C4-2B (cell line): ENCODE measurements at regions not wholly inside any gene's neighbourhood (a gene's known extent, or its start where the extent isn't known, plus 50 kb on each side); places are given as distances from the start of the nearest gene placed in this dataset.
"Not testable (repeated sequence)": the region's sequence is repeated elsewhere in the genome, so short reads cannot be mapped to it uniquely, and the experiment has no call there.

Source experiments
- H3K27ac ChIP-seq: fragments of 450-650 bp; 2 replicates; pipeline ENCODE4 v1.5.1; 2017
- ZFX ChIP-seq: fragments of 450-650 bp; IDR thresholded peaks from 2 replicates; pipeline ENCODE4 v1.6.1; 2017
- TF ChIP-seq, protein P1 (sequence below): fragments of 450-650 bp; conservative IDR thresholded peaks from 2 replicates; pipeline ENCODE4 v1.5.1; 2017; ENCODE audit warnings: mild to moderate bottlenecking

DNA sequence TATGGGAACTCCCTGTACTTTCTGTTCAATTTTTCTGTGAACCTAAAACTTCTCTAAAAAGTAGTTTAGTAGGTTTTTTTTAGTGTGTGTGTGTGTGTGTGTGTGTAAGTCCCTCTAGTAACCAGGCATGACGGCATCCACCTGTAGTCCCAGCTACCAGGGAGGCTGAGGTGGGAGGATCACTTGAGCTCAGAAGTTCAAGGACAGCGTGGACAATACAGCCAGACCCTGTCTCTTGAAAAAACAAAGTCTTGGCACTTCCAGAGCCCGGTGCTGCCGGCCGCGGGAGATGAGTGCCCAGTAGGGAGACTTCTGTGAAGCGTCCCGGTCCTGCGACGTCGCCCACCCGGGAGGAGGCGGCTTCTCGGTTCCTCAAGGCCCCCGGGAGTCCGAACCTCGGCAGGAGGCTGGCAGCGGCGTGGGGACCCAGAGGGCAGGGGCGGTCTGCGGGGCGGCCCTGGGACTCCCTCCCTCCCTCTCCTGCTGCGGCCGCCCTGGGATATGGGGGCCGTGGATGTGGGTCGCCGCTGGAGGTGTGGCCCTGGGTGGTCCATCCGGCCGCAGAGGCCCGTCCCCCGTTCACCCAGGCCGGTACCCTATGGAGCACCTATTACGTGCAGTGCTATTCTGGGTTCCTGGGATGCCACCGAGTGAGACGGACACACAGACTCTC lies 78.0 kb upstream of the SIRPG start:
- TF ChIP-seq, protein P1, sequence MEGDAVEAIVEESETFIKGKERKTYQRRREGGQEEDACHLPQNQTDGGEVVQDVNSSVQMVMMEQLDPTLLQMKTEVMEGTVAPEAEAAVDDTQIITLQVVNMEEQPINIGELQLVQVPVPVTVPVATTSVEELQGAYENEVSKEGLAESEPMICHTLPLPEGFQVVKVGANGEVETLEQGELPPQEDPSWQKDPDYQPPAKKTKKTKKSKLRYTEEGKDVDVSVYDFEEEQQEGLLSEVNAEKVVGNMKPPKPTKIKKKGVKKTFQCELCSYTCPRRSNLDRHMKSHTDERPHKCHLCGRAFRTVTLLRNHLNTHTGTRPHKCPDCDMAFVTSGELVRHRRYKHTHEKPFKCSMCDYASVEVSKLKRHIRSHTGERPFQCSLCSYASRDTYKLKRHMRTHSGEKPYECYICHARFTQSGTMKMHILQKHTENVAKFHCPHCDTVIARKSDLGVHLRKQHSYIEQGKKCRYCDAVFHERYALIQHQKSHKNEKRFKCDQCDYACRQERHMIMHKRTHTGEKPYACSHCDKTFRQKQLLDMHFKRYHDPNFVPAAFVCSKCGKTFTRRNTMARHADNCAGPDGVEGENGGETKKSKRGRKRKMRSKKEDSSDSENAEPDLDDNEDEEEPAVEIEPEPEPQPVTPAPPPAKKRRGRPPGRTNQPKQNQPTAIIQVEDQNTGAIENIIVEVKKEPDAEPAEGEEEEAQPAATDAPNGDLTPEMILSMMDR: no peak
- no peak for TF ChIP-seq ZFX
- H3K27ac ChIP-seq: no peak overlapping the region

GRCh38 chr20:1734269-1734858 lies 76.8 kb upstream of the SIRPG start:
- TF ChIP-seq, protein P1: peak; percentile 42
- no peak for TF ChIP-seq ZFX
- H3K27ac ChIP-seq: no peak overlapping the region

GRCh38 chr20:1731828-1732375 lies 74.3 kb upstream of the SIRPG start:
- not testable (repeated sequence) for H3K27ac ChIP-seq

DNA sequence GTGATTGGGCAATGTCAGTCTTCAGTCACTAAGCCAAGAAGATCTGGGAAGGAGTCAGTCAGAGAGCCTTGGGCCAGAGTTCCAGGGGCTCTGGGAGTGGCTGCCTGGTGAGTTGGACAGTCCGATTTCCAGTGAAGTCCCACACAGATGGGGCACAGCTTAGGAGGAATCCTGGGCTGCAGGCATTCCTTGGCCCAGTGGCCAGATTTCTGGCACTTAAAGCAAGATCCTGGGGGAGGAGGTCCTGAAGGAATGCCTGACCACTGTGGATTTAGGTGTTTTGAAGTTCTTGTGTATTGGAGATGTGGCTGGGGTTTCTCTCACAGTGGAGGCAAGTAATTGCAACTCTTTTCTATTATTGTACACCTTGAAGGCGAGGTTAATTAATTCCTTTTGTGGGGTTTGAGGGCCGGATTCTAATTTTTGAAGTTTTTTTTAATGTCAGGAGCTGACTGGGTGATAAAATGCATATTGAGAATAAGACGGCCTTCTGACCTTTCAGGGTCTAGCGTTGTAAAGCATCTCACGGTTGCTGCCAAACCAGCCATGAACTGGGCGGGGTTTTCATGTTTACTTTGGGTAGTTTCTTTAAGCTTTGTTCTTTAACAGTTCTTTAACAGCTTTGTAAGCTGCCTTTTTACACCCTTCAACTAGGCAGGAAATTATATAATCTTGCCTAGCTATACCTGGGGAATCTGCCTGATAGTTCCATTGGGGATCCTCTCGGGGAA lies 73.6 kb upstream of the SIRPG start:
- not testable (repeated sequence) for H3K27ac ChIP-seq

DNA sequence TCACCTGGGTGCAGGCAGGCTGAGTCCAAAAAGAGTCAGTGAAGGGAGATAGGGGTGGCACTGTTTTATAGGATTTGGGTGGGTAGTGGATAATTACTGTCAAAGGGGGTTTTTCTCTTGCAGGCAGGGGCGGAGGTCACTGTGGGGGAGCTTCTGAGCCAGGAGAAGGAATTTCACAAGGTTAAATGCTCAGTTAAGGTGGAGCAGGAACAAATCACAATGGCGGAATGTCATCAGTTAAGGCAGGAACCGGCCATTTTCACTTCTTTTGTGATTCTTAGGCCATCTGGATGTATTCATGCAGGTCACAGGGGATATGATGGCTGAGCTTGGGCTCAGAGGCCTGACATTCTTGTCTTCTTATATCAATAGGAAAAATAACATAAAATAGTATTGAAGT lies 69.7 kb upstream of the SIRPG start:
- H3K27ac ChIP-seq: not testable (repeated sequence)

GRCh38 chr20:1724901-1725300 lies 67.3 kb upstream of the SIRPG start:
- TF ChIP-seq, protein P1: no peak
- TF ChIP-seq ZFX: no peak
- no peak overlapping the region for H3K27ac ChIP-seq

DNA sequence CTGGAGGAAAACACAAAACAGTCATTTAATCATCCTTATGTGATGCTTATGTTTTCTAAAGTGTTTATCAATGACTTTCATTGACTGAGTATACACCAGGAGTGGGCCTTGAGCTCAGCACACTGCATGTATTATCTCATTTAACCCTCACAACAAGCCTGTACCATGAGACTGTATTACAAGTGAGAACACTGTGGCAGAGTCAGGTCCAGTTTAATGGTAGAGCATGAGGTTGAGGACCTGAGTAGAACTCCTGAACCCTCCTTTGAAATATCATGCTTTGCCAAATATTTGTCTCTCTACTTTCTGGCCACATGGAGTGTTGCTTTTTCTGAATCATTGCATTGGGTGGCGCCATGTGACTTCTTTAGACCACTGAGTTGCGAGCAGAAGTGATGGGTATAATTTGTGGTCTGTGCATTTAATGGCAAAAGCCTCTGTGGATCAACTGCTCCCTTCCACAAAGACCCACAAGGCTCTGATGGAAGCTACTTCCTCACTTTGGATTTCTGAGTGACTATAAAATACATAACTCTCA lies 65.0 kb upstream of the SIRPG start:
- H3K27ac ChIP-seq: no peak overlapping the region
- TF ChIP-seq ZFX: no peak
- TF ChIP-seq, protein P1: no peak

DNA sequence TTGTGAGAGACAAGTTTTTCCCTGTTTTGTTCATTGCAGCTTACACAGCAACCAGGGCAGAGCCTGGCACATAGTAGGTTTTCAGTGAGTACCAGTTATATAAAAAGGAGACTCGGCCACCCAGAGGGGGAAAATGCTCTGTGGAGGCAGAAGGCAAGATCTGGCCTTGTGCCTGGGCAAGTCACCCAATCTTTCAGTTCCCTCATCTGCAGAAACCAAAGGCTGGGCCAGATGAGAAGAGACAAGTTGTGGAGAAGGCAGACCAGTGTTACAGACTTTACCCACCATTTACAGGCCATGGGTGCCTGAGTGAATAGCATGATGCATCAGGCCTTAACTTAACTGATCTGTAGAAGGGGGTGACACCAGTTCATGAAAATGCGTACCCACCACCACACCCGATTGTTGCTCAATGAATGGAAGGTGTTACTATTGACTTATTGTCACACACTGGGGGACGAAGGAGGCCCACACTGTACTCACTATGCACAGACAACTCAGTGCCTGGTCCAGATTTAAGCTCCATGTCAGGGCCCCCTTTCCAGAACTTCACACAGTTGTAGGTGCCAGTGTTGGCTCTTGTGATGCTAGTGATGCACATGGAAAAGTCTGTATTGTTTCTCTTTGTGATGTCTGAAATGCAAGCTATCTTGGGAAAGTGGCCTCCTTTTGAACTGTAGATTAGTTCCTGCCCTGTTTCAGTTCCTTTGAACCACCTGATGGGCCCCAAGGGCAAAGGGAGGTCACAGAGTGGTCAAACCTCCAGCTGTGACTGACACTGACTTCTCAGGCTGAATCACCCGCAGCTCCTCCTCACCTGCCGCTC lies 64.3 kb upstream of the SIRPG start:
- no peak for TF ChIP-seq ZFX
- TF ChIP-seq, protein P1: no peak
- H3K27ac ChIP-seq: no peak overlapping the region
